SH-SY5Y (cell line): ENCODE measurements at regions not wholly inside any gene's neighbourhood (a gene's known extent, or its start where the extent isn't known, plus 50 kb on each side); places are given as distances from the start of the nearest gene placed in this dataset.

ENCODE experiments used
- GATA2 ChIP-seq: IDR thresholded peaks from 2 replicates; pipeline ENCODE4 v1.6.1; 2011; ENCODE audit warnings: mild to moderate bottlenecking, low read depth, low read length
- GATA3 ChIP-seq: IDR thresholded peaks from 2 replicates; pipeline ENCODE4 v1.6.1; 2011; ENCODE audit warnings: low read depth, mild to moderate bottlenecking, low read length, moderate library complexity

DNA sequence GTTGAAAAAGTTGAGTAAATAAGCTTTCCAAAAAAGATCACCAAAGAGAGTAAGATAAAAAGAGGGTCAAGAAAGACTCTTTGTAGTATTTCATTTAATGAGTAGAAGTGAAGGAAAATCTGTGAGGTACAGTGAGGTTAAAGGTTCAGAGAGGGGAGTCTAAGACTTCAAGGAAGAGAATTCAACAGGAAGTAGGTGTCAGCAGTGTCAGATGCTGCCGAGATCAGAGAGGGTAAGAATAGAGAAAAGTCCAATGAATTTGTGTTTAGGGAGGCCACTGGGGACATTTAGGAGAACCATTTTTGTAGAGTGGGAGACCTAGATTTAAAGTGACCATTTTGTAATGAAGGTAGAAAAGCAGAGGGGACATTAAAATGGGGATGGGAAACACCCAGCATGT is 71.6 kb upstream of the KRAS start:
- no peak for TF ChIP-seq GATA3
- no peak for TF ChIP-seq GATA2

DNA sequence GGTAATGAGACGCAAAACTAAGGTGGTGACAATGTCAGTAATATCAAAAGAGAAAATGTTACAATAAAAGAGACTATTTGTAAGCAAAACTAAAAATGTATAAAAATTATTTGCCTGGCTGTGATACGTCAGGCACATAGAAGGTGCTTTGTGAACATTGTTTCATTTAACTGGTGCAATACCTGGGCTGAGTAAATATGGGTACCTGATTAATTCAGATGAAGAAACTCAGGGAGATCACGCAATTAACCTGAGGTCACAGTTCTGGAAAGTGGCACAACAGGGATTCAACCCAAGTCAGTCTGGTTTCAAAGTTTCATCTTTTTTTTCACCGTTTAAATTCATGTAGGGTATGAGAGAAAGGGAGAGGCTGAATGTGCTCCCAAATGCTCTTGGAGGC is 71.0 kb upstream of the KRAS start:
- TF ChIP-seq GATA2: no peak
- no peak for TF ChIP-seq GATA3

DNA sequence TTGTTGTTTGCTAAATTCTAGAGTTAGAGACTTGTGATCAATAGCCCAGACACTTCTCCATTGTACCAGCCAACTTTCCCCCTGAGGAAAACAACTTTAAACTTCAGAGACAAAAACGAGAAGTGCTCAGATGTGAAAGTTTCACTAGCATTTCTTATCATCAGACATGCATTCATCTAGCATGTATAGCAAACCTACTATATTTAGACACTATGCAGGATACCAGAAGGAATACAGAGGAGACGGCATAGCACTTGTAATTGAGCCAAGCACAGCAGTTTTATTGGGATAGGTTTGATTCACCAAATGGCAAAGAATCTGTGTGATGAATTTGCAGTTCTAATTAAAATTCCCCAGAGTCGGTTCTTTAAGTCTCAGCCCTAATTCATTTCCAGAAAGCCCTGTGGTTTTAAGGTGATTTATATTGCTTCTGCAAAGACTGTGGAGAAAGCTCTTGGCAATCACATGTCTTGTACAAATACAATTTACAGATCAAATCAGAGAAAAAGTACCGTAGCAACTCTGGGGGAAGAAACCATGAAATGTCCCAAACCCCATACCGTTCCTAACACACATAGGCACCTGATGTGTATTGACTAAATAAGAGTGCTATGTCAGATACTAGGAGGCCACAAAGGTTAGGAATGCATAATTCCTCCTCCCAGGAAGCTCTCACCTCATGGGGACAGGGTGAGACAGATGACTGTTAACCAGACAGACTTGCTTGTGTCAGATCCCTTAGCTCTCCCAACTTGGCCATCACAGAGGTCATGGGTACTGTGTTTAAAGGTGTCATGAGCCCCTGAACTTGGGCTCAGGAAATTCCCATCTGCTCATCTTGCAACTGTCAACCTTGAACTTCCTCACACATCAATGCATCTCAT is 69.6 kb upstream of the KRAS start:
- TF ChIP-seq GATA2 (no peak), GATA3 (no peak)

DNA sequence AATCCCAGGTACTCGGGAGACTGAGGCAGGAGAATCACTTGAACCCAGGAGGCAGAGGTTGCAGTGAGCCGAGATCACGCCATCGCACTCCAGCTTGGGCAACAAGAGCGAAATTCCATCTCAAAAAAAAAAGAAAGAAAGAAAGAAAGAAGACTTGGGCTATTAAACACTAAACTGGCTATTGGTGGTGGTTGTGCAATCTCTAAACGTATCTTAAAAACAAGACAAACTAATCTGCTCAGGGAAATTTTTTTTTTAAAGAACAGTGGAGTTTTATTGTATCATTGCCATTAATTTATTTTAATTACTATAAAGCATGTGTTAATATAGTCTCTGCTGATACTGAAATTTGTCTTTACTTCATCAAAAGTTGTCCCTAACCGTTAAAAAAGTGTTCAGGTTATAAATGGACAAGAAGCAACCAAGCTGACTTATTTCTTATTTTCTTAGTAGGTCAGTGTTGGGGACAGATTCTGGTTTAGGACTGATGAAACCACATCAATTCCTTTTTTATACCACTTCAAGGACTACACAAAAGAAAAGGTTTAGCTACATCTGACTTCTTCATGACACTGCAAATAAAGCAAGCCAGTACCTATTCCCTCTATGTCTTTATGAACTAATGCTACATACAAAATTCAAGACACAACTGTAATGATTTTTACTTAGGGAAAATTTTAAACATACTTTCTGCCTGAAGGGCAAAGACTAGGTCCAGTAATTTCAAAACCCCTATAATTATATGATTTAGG is 68.7 kb upstream of the KRAS start:
- TF ChIP-seq GATA2: no peak
- TF ChIP-seq GATA3: no peak

DNA sequence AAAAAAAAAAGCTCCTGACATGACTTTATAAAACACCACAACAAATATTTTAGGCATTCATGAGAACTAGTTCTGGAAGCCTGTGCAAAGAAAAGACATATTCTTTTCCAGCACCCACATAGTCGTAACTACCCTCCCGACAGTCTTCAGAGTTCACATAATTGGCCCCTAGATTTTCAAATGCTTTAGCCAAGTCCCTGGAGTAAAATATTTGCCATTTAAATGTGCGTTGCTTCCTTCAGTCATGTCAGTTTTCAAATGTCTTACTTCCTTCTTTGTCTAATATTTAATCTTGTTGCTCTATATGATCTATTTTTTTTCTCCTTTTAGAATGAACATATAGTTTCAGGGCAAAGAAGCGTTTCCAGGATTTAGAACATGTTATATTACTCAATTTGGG is 66.8 kb upstream of the KRAS start:
- TF ChIP-seq GATA3 (no peak), GATA2 (no peak)

DNA sequence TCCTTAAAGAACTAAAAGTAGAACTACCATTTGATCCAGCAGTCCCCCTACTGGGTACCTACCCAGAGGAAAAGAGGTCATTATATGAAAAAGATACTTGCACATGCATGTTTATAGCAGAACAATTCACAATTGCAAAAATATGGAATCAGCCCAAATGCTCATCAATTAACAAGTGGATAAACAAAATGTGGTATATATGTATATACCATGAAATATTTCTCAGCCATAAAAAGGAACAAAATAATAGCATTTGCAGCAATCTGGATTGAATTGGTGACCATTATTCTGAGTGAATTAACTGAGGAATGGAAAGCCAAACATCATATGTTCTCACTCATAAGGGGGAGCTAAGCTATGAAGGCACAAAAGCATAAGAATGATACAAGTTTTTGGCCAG is 64.7 kb upstream of the KRAS start:
- TF ChIP-seq GATA3 (no peak), GATA2 (no peak)

DNA sequence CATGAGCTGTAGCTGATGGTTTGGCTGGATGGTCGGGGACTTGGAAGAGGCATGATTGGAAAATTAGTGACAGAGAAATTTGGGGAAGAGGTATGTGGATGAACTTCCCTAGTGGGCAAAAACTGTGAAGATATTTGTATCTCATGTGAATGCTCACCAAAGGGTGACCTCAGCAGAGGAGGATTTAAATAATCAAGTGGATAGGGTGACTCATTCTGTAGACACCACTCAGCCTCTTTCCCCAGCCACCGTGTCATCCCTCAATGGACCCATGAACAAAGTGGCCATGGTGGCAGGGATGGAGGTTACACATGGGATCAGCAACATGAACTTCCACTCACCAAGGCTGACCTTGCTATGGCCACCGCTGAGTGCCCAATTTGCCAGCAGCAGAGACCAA is 60.8 kb upstream of the KRAS start:
- TF ChIP-seq GATA2 (no peak), GATA3 (no peak)

DNA sequence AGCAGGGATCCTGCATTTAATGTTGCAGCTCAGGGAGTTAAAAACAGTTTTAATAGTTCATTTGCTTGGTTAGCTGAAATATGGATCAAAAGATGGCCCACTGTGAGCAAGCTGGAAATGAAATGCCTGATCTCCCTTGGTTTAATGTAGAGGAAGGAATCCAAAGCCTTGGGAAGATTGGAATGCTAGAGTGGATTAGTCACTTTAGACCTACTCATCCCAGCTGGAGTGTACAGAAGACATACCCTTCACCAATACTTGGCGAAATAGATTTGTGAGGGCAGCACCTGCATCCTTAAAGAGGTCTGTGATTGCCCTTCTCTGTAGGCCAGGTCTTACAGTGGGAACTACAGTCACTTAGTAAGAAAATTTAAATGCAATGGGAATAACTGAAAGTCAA is 58.0 kb upstream of the KRAS start:
- TF ChIP-seq GATA3 (no peak), GATA2 (no peak)

DNA sequence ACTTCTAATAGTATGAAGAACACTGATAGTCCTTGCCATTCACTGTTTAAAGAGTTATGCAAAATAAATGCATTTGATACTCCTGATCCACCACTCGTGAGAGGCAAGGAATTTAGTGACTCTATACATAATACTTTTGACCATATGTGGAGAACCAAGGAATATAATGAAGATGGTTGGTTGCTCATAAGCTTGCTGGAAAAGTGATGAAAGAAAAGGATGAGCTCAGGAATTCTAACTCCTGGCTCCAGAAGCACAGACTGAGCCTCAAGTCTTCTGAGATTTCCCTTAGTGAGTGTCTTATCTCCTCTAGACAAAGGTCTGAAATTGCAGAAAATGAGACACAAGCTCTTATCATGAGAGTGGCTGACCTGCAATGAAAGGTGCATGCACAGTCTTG is 57.1 kb upstream of the KRAS start:
- TF ChIP-seq GATA2 (no peak), GATA3 (no peak)

DNA sequence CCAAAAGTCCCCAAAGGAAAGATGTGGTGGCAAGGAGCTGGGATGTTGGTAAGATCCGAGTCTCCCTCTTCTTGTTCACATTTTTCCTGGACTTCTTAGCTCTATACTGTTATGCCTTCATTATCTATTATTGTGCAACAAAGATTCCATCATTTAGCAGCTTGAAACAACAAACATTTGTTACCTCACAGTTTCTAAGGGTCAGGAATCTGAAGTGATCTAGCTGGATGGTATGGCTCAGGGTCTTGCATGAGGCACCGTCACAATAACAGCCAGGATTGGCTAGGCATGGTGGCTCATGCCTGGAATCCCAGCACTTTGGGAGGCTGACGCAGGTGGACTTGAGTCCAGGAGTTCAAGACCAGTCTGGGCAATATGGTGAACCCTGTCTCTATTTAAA is 51.1 kb upstream of the KRAS start:
- TF ChIP-seq GATA2: no peak
- no peak for TF ChIP-seq GATA3
